OCI-LY1 (cell line): ENCODE measurements at regions not wholly inside any gene's neighbourhood (a gene's known extent, or its start where the extent isn't known, plus 50 kb on each side); places are given as distances from the start of the nearest gene placed in this dataset.

Source experiments
- H2AFZ ChIP-seq: fragments of 200-600 bp; sonication (generic), shearing (Covaris generic); 2 replicates; pipeline ENCODE4 v1.6.0; 2014; ENCODE audit warnings: antibody characterized with exemption, mild to moderate bottlenecking, low read length
- H3F3A ChIP-seq: fragments of 200-600 bp; sonication (generic), shearing (Covaris generic); 2 replicates; pipeline ENCODE4 v1.6.0; 2014; ENCODE audit warnings: mild to moderate bottlenecking, antibody characterized with exemption, low read length, moderate library complexity; ENCODE audit not compliant: insufficient read depth
- H3K27ac ChIP-seq: fragments of 200-600 bp; sonication (generic); 2 replicates; pipeline ENCODE4 v1.5.1; 2014; ENCODE audit warnings: low read length, mixed run types, mild to moderate bottlenecking, low read depth; ENCODE audit not compliant: poor library complexity, severe bottlenecking
- H3K27me3 ChIP-seq: fragments of 200-600 bp; sonication (generic); 2 replicates; pipeline ENCODE4 v1.6.0; 2014; ENCODE audit warnings: antibody characterized with exemption, mild to moderate bottlenecking, low read length, moderate library complexity; ENCODE audit not compliant: insufficient read depth
- H3K36me3 ChIP-seq: fragments of 200-600 bp; sonication (generic); 2 replicates; pipeline ENCODE4 v1.6.1; 2014; ENCODE audit warnings: mild to moderate bottlenecking, antibody characterized with exemption, low read length, moderate library complexity, mixed read lengths; ENCODE audit not compliant: insufficient read depth
- H3K4me1 ChIP-seq: fragments of 200-600 bp; sonication (generic); 2 replicates; pipeline ENCODE4 v1.5.1; 2014; ENCODE audit warnings: mild to moderate bottlenecking, low read length, moderate library complexity; ENCODE audit not compliant: insufficient read depth, severe bottlenecking
- H3K4me2 ChIP-seq: fragments of 200-600 bp; sonication (generic), shearing (Covaris generic); 2 replicates; pipeline ENCODE4 v1.6.1; 2014; ENCODE audit warnings: low read length
- H3K4me3 ChIP-seq: fragments of 200-600 bp; sonication (generic); 2 replicates; pipeline ENCODE4 v1.5.1; 2014; ENCODE audit warnings: low read length, low read depth, mild to moderate bottlenecking, mixed read lengths; ENCODE audit not compliant: poor library complexity, severe bottlenecking
- H3K79me2 ChIP-seq: fragments of 200-600 bp; shearing (Covaris generic); 2 replicates; pipeline ENCODE4 v1.6.1; 2016; ENCODE audit warnings: mixed run types, low read length, mixed read lengths; ENCODE audit not compliant: insufficient read depth
- H3K9ac ChIP-seq: fragments of 200-600 bp; sonication (generic), shearing (Covaris generic); 2 replicates; pipeline ENCODE4 v1.6.1; 2014; ENCODE audit warnings: mild to moderate bottlenecking, low read length, mixed read lengths
- H3K9me2 ChIP-seq: fragments of 200-600 bp; sonication (generic), shearing (Covaris generic); 2 replicates; pipeline ENCODE4 v1.6.1; 2014; ENCODE audit warnings: low read depth, mild to moderate bottlenecking, low read length, mixed read lengths
- H3K9me3 ChIP-seq: fragments of 200-600 bp; shearing (Covaris generic); 2 replicates; pipeline ENCODE4 v1.6.1; 2014; ENCODE audit warnings: low read length, mixed read lengths
- H4K20me1 ChIP-seq: fragments of 200-600 bp; sonication (generic), shearing (Covaris generic); 2 replicates; pipeline ENCODE4 v1.6.0; 2016; ENCODE audit warnings: mild to moderate bottlenecking, low read length; ENCODE audit not compliant: insufficient read depth
- EZH2 ChIP-seq: fragments of 200-600 bp; sonication (generic), shearing (Covaris generic); IDR thresholded peaks from 2 replicates; pipeline ENCODE4 v1.8.0; 2017; ENCODE audit warnings: borderline replicate concordance, mixed run types, mild to moderate bottlenecking, antibody characterized with exemption, low read length, moderate library complexity, mixed read lengths
- TF ChIP-seq, protein P1 (sequence below): fragments of 200-600 bp; sonication (generic), shearing (Covaris generic); IDR thresholded peaks from 2 replicates; pipeline ENCODE4 v1.5.1; 2017; ENCODE audit warnings: mild to moderate bottlenecking, antibody characterized with exemption, low read length, moderate library complexity, mixed read lengths

DNA sequence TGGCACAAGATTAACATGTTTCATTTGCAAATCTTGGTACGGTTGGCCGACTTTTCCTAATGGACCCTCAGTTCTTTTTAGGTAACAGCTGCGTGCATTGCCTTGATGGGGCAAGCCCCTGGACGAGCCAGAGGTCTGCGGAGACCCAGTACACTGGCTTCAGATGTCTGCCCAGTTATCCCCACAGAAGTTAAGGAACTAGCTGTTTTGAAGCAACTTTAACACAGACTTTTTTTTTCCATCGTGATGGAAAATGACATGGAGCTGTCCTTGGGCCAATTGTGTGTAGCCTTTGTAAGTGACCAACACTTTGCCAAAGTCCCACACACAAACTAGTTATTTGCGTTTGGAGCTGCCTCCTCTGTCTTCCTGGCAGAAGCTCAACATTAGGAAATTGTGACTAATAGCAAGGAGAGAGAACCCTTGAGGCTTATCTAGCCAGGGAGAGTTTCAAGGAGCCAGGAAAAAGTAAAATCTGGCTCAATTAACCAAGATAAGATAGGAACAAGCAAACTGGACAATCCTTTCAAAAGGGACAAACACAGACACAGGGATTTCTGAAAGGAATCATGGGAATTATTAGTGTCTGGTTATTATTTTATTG, 99.6 kb upstream of the BMPER start:
- no peak overlapping the region for H3K27ac ChIP-seq
- H3K4me1 ChIP-seq: no peaks in the 10 kb centered on the region
- H3K9ac ChIP-seq: no peak overlapping the region
- H4K20me1 ChIP-seq: no peaks in the 10 kb centered on the region
- no peaks in the 10 kb centered on the region for H3K79me2 ChIP-seq
- H3K9me2 ChIP-seq: no peaks in the 10 kb centered on the region
- no peaks in the 10 kb centered on the region; the same call in 1 of the 2 replicates for H3K27me3 ChIP-seq
- no peak for TF ChIP-seq EZH2
- TF ChIP-seq, protein P1, sequence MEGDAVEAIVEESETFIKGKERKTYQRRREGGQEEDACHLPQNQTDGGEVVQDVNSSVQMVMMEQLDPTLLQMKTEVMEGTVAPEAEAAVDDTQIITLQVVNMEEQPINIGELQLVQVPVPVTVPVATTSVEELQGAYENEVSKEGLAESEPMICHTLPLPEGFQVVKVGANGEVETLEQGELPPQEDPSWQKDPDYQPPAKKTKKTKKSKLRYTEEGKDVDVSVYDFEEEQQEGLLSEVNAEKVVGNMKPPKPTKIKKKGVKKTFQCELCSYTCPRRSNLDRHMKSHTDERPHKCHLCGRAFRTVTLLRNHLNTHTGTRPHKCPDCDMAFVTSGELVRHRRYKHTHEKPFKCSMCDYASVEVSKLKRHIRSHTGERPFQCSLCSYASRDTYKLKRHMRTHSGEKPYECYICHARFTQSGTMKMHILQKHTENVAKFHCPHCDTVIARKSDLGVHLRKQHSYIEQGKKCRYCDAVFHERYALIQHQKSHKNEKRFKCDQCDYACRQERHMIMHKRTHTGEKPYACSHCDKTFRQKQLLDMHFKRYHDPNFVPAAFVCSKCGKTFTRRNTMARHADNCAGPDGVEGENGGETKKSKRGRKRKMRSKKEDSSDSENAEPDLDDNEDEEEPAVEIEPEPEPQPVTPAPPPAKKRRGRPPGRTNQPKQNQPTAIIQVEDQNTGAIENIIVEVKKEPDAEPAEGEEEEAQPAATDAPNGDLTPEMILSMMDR: no peak
- no peaks in the 10 kb centered on the region for H3K36me3 ChIP-seq
- H2AFZ ChIP-seq: no peak overlapping the region
- H3F3A ChIP-seq: no peaks in the 10 kb centered on the region
- no peak overlapping the region for H3K4me3 ChIP-seq
- no peaks in the 10 kb centered on the region for H3K9me3 ChIP-seq
- no peak overlapping the region for H3K4me2 ChIP-seq

DNA sequence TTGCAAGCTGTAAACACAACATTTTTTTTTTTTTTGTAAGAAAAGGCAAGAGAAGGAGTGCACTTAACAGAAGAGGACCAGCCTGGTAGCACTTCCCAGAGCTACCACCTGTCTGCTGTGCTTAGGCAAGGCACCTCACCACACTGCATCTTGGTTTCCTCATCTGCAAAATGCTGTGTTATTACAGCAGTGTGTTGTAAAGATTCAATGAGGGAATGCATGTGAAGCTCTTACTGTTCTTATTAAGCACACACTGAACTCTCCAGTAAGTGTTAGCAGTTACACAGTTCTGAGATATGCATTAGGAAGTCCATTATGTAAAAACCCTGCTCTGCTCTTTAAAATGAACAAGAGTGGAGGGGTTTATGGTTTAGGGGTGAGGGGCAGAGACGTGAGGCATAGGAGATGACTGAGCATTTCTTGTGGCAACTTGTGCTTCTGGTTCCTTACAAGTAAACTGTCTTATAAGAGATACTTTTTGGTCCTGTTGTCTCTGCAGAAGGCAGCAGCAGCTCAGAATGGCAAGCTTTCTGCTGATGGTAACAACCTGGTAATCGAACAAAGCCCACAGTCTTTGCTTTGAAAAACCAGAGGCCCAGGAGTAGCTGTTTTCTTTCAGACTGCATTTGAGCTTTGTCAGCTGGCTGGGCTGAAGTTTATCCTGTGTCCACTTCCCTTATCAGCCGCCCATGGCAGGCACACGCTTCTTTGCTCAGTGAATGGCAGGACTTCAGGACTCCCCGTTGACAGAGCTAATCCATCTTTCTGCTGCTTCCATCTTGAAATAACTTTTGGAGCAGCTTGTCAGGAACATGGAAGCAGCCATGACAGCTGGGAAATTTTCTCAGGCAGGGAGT, 98.8 kb upstream of the BMPER start:
- no peak overlapping the region for H3K4me2 ChIP-seq
- no peaks in the 10 kb centered on the region for H3K9me2 ChIP-seq
- no peaks in the 10 kb centered on the region for H3F3A ChIP-seq
- H4K20me1 ChIP-seq: no peaks in the 10 kb centered on the region
- H3K4me1 ChIP-seq: no peaks in the 10 kb centered on the region
- H3K27ac ChIP-seq: no peak overlapping the region
- no peak for TF ChIP-seq EZH2
- TF ChIP-seq, protein P1: no peak
- no peak overlapping the region for H2AFZ ChIP-seq
- H3K36me3 ChIP-seq: no peaks in the 10 kb centered on the region
- H3K79me2 ChIP-seq: no peaks in the 10 kb centered on the region
- no peak overlapping the region for H3K4me3 ChIP-seq
- H3K27me3 ChIP-seq: no peaks in the 10 kb centered on the region; the same call in 1 of the 2 replicates
- no peak overlapping the region for H3K9ac ChIP-seq
- H3K9me3 ChIP-seq: no peaks in the 10 kb centered on the region

DNA sequence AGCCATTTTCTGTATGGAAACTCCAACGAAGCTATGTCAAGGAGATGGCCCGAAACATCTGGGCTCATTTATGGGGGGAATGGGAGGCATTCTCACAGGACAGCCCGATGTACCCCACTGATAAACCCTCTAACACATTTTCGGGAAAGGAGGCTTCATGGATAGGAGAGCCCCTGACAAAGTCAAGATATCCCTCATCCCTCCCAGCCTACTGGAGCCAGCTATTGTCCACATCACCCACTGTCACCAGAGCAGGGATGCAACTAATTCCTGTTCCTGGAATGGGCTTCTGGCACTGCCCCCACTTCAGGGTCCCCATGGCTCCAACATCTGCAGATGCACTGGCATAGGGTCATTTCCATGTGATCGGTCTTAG, 98.2 kb upstream of the BMPER start:
- Histone ChIP-seq H3K9me2 (no peaks in the 10 kb centered on the region), H3K27ac (no peak overlapping the region), H3K9ac (no peak overlapping the region), H3K36me3 (no peaks in the 10 kb centered on the region), H3K4me1 (no peaks in the 10 kb centered on the region), H3K4me3 (no peak overlapping the region), H3F3A (no peaks in the 10 kb centered on the region), H3K27me3 (no peaks in the 10 kb centered on the region), H4K20me1 (no peaks in the 10 kb centered on the region), H3K79me2 (no peaks in the 10 kb centered on the region), H3K9me3 (no peaks in the 10 kb centered on the region), H2AFZ (no peak overlapping the region), H3K4me2 (no peak overlapping the region)
- TF ChIP-seq, protein P1: no peak
- no peak for TF ChIP-seq EZH2
